ENCODE measurements at regions not wholly inside any gene's neighbourhood (a gene's known extent, or its start where the extent isn't known, plus 50 kb on each side); places are given as distances from the start of the nearest gene placed in this dataset.

- no peaks in the 10 kb centered on the region for H3K36me3 Mint-ChIP-seq
- H3K4me1 ChIP-seq (ENCODE audit: control insufficient read depth in 1 of 2, insufficient read depth in 2 of 2, low read length in 2 of 2) = peaks cover 0 to 4% of the 10 kb centered on the region in 2 donors
- peaks cover 0 to under 1% of the 10 kb centered on the region in 2 donors for H3K27me3 ChIP-seq (ENCODE audit: control insufficient read depth in 2 of 2, insufficient read depth in 2 of 2, low read length in 2 of 2)
Observed at GRCh38 chr1:17955302-17956285, 152.0 kb upstream of the IGSF21 start.

More at GRCh38 chr1:17955302-17956285, 152.0 kb upstream of the IGSF21 start:
- H3K4me2 ChIP-seq (replicated peaks; ENCODE audit: extremely low read depth, low read length, poor library complexity, severe bottlenecking) = no peak overlapping the region
- Mint-ChIP-seq H3K4me1 (peaks cover 6% of the 10 kb centered on the region), H3K4me3 (no peak overlapping the region), H3K27ac (no peak overlapping the region), H3K27me3 (ENCODE audit: low read depth in 3 of 3) (peaks cover 3 to 9% (median 7%) of the 10 kb centered on the region in 3 donors), H3K9me3 (peaks cover 2 to 9% (median 4%) of the 10 kb centered on the region in 7 donors)
- H4K20me1 ChIP-seq (ENCODE audit: insufficient read depth, low read length) = no peaks in the 10 kb centered on the region
- H3K9me3 ChIP-seq (replicated peaks in 1 of 2; ENCODE audit: control insufficient read depth in 1 of 2, insufficient read depth in 1 of 2, low read length in 2 of 2) = peaks cover 0 to 3% of the 10 kb centered on the region in 2 donors
- WGBS (ENCODE audit: insufficient coverage) = 45% methylated on average over 5 of the region's 8 CpGs
- no peak for DNase-seq
- H2AFZ ChIP-seq (ENCODE audit: insufficient read depth, low read depth, low read length, poor library complexity, severe bottlenecking) = no peak overlapping the region
- no peak overlapping the region for H3K9ac ChIP-seq (ENCODE audit: insufficient read depth, low read length, poor library complexity, severe bottlenecking)
- intact Hi-C loops (cut with micrococcal nuclease) = no loop called here
- TF ChIP-seq CTCF (IDR thresholded peaks at IDR 0.05) = no peak
- no peak overlapping the region for H3K4me3 ChIP-seq (replicated peaks in 1 of 3; ENCODE audit: low read depth in 2 of 3, low read length in 3 of 3)
- H3K79me2 ChIP-seq (ENCODE audit: insufficient read depth, low read length) = no peaks in the 10 kb centered on the region
- no peaks in the 10 kb centered on the region for H3K36me3 ChIP-seq (replicated peaks in 1 of 2; ENCODE audit: control insufficient read depth in 1 of 2, insufficient read depth in 2 of 2, low read length in 2 of 2)
- no peak overlapping the region for H3K27ac ChIP-seq (ENCODE audit: low read depth in 1 of 2, low read length in 2 of 2)

Data from CD14-positive monocyte (primary cell).